Activated CD8-positive, alpha-beta T cell treated with anti-CD3 and anti-CD28 coated beads, Interleukin-2, amount 10 ng/mL, durations not matched to agents 7 days and 5 days (primary cell): ENCODE measurements at regions not wholly inside any gene's neighbourhood (a gene's known extent, or its start where the extent isn't known, plus 50 kb on each side); places are given as distances from the start of the nearest gene placed in this dataset.

Source experiments
- ATAC-seq: fragments of 150-1000 bp; cut with Tn5 transposase; one replicate; pipeline ENCODE4 v1.10.0; 2021; ENCODE audit warnings: moderate library complexity
- CTCF ChIA-PET: fragments of 350-600 bp; sonication (Branson Sonifier 250); formaldehyde crosslinking; loops from one replicate; lab custom pipeline; 2021; ENCODE audit warnings: antibody characterized with exemption; lab: Charles Lee
- POLR2A ChIA-PET: fragments of 350-600 bp; sonication (Branson Sonifier 250); formaldehyde crosslinking; loops from one replicate; lab custom pipeline; 2021; ENCODE audit warnings: antibody characterized with exemption; lab: Charles Lee
- DNase-seq: peaks from one replicate; pipeline ENCODE4 v3.0.0-alpha.2; 2020
- H3K27ac Mint-ChIP-seq: one replicate; pipeline ENCODE4 v1.8.0; 2021; ENCODE audit warnings: mild to moderate bottlenecking, mixed read lengths
- H3K27me3 Mint-ChIP-seq: one replicate; pipeline ENCODE4 v1.8.0; 2021; ENCODE audit warnings: low read depth, mixed read lengths
- H3K36me3 Mint-ChIP-seq: one replicate; pipeline ENCODE4 v1.8.0; 2021; ENCODE audit warnings: low read depth, mixed read lengths
- H3K4me1 Mint-ChIP-seq: one replicate; pipeline ENCODE4 v1.8.0; 2021; ENCODE audit warnings: low read depth, mixed read lengths
- H3K4me3 Mint-ChIP-seq: one replicate; pipeline ENCODE4 v1.8.0; 2021; ENCODE audit warnings: mild to moderate bottlenecking, mixed read lengths
- H3K9me3 Mint-ChIP-seq: one replicate; pipeline ENCODE4 v1.8.0; 2022; ENCODE audit warnings: mixed read lengths; ENCODE audit not compliant: insufficient read depth

DNA sequence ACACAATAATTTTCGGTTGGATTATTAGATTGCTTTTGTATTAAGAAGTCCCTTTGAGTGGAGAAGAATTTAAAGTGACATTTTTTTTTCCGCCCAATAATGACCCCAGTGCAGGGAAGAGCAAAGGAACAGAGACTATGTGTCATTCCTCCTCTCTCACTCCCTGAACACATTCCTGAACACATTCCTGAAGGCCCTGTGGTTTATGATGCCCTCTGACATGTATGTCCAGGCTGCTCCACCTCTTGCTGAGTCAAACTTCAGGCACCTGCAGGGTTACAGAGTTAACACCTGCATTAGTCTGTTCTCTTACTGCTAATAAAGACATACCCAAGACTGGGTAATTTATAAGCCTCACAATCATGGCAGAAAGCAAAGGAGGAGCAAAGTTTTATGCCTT is 704.0 kb upstream of the LRRN3 start:
- no peaks in the 10 kb centered on the region for H3K36me3 Mint-ChIP-seq
- no peak overlapping the region for H3K27ac Mint-ChIP-seq
- no peaks in the 10 kb centered on the region for H3K4me1 Mint-ChIP-seq
- POLR2A ChIA-PET, result no interaction called here
- DNase-seq (no peak), ATAC-seq (no peak)
- H3K9me3 Mint-ChIP-seq, result no peaks in the 10 kb centered on the region
- CTCF ChIA-PET, result no interaction called here
- peaks cover 2% of the 10 kb centered on the region for H3K27me3 Mint-ChIP-seq
- no peak overlapping the region for H3K4me3 Mint-ChIP-seq

DNA sequence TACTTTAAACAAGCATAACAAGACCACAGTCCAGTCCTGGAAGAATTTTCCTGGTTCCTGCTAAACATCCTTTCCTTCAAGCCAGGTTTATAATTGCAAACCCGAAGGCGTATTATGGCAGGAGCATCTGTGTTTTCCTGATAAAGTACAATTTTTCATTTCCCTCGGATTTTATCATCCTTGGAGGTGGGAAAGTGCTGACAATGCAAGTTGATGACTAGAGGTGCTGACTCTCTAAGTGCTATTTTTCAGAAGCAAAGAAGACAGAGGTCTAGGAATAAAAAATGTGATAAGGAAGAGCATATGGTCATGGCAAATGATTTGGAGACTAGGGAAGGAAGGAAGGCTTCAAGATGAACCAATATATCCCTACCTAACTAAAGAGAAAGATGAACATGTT is 703.2 kb upstream of the LRRN3 start:
- no peak for ATAC-seq
- H3K9me3 Mint-ChIP-seq, result no peaks in the 10 kb centered on the region
- no peak overlapping the region for H3K27ac Mint-ChIP-seq
- no peak for DNase-seq
- H3K36me3 Mint-ChIP-seq, result no peaks in the 10 kb centered on the region
- POLR2A ChIA-PET, result no interaction called here
- CTCF ChIA-PET, result no interaction called here
- no peak overlapping the region for H3K4me3 Mint-ChIP-seq
- H3K27me3 Mint-ChIP-seq, result peaks cover 2% of the 10 kb centered on the region
- H3K4me1 Mint-ChIP-seq, result no peaks in the 10 kb centered on the region

DNA sequence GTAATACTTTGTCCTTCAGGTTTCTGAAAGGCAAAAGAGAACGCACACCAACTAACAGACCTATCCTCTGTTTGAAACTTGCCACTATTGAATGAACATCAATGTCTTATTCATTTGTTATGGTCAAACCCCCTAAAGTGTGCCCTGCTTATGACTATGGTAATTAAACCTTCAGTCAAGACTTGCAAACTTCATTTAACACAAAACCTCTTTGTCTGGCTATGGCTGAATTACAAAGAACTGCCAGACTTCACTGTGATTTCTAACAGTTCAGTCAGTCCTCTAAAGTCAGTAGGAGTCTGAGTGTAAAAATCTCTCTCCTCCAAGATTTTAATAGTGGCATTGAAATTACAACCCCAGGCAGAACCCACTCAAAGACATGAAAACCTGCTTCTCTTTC is 702.5 kb upstream of the LRRN3 start:
- no peak overlapping the region for H3K4me3 Mint-ChIP-seq
- no peaks in the 10 kb centered on the region for H3K9me3 Mint-ChIP-seq
- peaks cover 2% of the 10 kb centered on the region for H3K27me3 Mint-ChIP-seq
- DNase-seq (no peak), ATAC-seq (no peak)
- no peaks in the 10 kb centered on the region for H3K4me1 Mint-ChIP-seq
- no peaks in the 10 kb centered on the region for H3K36me3 Mint-ChIP-seq
- POLR2A ChIA-PET, result no interaction called here
- CTCF ChIA-PET, result no interaction called here
- H3K27ac Mint-ChIP-seq, result no peak overlapping the region

DNA sequence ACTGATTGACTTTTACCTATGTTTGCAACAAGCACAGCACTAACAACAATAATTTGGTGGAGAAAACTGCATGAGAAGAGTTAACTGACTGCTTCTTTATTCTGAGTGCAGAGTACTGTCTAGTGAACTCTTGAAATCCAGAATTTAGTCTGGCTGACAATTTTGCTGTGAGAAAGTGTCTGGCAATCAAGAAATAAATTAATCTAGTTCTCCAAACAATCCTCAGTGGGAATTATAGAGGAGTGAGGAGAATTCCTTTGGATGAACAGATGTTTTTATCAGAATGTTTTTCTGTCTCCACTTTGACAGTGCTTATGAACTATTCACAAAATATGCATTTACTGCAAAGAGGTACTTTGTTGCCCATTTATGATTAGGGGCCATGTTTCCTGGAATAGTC is 694.9 kb upstream of the LRRN3 start:
- Mint-ChIP-seq H3K4me3 (no peak overlapping the region), H3K27me3 (peaks cover 4% of the 10 kb centered on the region), H3K4me1 (no peaks in the 10 kb centered on the region), H3K9me3 (no peaks in the 10 kb centered on the region), H3K36me3 (no peaks in the 10 kb centered on the region), H3K27ac (no peak overlapping the region)
- ChIA-PET POLR2A (no interaction called here), CTCF (no interaction called here)
- DNase-seq, result no peak
- no peak for ATAC-seq

DNA sequence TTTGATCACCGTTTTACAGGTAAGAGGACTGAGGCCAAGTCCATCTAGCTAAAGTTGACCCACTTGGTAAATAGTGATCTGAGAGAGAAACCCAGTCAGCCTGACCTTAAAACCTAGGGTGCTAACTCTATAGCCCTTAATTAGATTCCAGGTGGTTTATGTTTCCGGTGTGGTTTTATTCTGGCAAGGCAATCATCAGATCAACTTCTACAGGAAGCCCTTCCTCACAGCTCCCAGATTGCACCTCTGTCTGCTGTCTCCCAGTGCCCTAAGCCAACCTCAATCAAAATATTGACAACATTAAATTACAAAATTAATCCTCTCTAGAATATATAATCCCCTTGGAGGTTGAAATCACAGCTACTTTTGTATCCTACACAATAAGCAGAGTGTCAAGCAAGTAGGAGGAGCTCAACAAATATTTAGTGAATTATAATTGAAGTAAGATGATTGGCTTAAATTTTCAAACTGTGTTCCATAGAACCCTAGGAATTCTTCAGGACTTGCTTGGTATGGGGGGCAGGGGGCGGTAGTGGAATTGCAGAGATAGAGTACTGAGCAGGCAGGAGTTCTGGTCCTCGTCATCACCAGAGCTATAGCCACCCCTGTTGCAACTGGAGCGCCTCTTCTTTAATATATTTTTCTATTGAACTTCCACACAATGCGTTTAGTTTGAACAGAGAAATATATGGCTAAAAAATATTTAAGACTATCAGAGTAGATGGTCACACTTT is 692.8 kb upstream of the LRRN3 start:
- no peaks in the 10 kb centered on the region for H3K36me3 Mint-ChIP-seq
- ATAC-seq (no peak), DNase-seq (no peak)
- no peak overlapping the region for H3K4me3 Mint-ChIP-seq
- POLR2A ChIA-PET, result no interaction called here
- no peaks in the 10 kb centered on the region for H3K9me3 Mint-ChIP-seq
- H3K27me3 Mint-ChIP-seq, result peaks cover 4% of the 10 kb centered on the region
- CTCF ChIA-PET, result interaction anchor here (0.7 kb wide), 1 partner anchor 700 kb away, joined by 3 read pairs; no protein-coding TSS in a partner anchor
- no peaks in the 10 kb centered on the region for H3K4me1 Mint-ChIP-seq
- no peak overlapping the region for H3K27ac Mint-ChIP-seq

DNA sequence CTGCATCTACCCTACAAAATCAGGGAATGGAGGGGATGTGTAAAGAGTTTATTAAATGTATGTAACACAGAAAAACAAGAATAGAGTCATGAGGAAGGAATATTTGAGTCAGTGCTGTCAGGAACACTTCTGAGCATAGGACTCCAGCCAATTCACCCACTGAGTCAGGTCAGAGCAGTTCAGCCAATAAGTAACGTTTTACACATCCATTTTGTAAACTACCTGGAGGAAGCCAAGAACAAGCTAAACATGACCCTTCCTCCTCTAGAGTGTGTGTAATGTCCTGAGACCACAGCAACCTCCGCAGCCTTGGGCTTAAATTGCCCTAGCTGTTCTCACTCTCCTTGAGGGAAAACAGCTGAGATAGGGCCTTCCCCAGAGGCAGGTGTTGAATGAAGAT is 691.5 kb upstream of the LRRN3 start:
- H3K4me1 Mint-ChIP-seq, result no peaks in the 10 kb centered on the region
- ATAC-seq (no peak), DNase-seq (no peak)
- POLR2A ChIA-PET, result no interaction called here
- H3K9me3 Mint-ChIP-seq, result no peaks in the 10 kb centered on the region
- CTCF ChIA-PET, result no interaction called here
- no peak overlapping the region for H3K27ac Mint-ChIP-seq
- no peaks in the 10 kb centered on the region for H3K36me3 Mint-ChIP-seq
- peaks cover 3% of the 10 kb centered on the region for H3K27me3 Mint-ChIP-seq
- no peak overlapping the region for H3K4me3 Mint-ChIP-seq

DNA sequence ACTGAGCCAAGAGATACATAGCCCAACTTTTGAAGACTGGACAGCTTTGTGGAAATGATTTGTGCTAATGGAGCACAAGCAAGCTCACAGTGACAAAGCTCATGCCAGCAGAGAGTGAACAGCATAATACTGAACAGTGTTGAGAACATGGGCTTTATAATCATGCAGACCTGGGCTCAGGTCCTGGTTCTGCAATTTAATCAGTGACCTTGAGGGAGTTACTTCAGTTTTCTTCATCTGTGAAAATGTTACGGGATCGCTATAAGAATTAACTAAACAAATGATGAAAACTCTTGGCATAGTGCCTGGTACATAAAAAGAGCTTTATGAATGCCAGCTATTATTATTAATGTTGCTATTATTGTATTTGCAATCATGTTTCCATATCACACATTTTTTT is 690.5 kb upstream of the LRRN3 start:
- CTCF ChIA-PET, result no interaction called here
- Mint-ChIP-seq H3K36me3 (no peaks in the 10 kb centered on the region), H3K9me3 (no peaks in the 10 kb centered on the region), H3K4me3 (no peak overlapping the region), H3K27ac (no peak overlapping the region), H3K4me1 (no peaks in the 10 kb centered on the region), H3K27me3 (peaks cover 3% of the 10 kb centered on the region)
- DNase-seq (no peak), ATAC-seq (no peak)
- POLR2A ChIA-PET, result no interaction called here

DNA sequence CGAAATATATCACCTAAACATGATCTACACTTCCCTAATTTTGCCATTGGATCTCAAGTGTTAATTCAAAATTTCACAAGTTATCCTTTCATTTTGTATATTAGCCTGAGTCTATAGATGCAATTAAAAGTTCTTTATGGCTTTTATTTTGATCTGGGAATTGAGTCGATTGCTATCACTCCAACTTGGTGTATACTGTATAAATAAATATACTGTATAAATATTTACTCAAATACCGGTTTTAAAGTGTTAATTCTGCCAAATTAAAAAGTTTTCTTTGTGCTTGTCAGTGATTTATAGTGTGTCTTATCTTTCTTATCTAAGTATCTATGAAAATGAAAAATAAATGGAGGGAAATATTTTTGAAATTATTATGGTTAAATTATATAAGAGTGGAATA is 683.7 kb upstream of the LRRN3 start:
- Mint-ChIP-seq H3K4me3 (no peak overlapping the region), H3K27me3 (peaks cover 2% of the 10 kb centered on the region), H3K4me1 (no peaks in the 10 kb centered on the region), H3K27ac (no peak overlapping the region), H3K9me3 (no peaks in the 10 kb centered on the region), H3K36me3 (no peaks in the 10 kb centered on the region)
- ChIA-PET CTCF (no interaction called here), POLR2A (no interaction called here)
- no peak for ATAC-seq
- no peak for DNase-seq

DNA sequence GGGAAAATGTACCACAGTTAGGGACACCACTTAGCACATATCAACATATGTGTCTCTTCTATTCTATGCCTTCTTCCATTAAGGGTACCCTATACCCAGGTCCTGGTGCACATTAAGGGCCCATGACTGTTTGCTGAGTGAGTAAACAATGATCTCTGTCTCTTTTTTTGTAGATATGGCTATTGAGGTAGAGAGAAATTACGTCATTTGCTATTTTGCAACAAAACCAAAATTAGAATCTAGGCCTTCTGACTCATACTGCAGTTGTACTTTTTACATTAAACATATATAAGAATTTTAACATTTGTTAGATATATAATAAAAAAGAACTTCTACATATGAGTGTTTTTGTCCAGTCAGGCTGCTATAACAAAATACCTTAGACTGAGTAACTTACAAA is 683.2 kb upstream of the LRRN3 start:
- CTCF ChIA-PET, result no interaction called here
- DNase-seq (no peak), ATAC-seq (no peak)
- no peaks in the 10 kb centered on the region for H3K4me1 Mint-ChIP-seq
- H3K27ac Mint-ChIP-seq, result no peak overlapping the region
- no peaks in the 10 kb centered on the region for H3K9me3 Mint-ChIP-seq
- no peaks in the 10 kb centered on the region for H3K36me3 Mint-ChIP-seq
- peaks cover 2% of the 10 kb centered on the region for H3K27me3 Mint-ChIP-seq
- POLR2A ChIA-PET, result no interaction called here
- H3K4me3 Mint-ChIP-seq, result no peak overlapping the region

DNA sequence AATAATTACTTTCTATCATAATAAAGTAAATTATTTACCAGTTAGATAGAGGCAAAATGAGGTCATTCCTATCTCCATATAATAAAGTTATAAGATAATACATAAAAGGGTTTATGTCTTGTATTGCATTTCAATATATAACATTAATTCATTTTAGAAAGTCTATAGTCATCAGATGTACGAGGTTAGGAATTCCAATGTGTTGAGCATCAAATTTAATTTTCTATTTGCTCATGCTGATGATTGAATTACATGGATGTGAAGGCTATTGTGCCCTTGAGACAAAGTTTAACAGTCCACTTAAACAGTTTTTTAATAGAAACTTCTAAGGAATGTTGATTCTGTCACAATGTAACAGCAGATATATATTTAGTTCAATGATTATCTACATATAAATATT is 678.3 kb upstream of the LRRN3 start:
- no peak overlapping the region for H3K27ac Mint-ChIP-seq
- CTCF ChIA-PET, result no interaction called here
- no peaks in the 10 kb centered on the region for H3K27me3 Mint-ChIP-seq
- no peaks in the 10 kb centered on the region for H3K36me3 Mint-ChIP-seq
- no peaks in the 10 kb centered on the region for H3K4me1 Mint-ChIP-seq
- DNase-seq (no peak), ATAC-seq (no peak)
- H3K4me3 Mint-ChIP-seq, result no peak overlapping the region
- H3K9me3 Mint-ChIP-seq, result no peaks in the 10 kb centered on the region
- POLR2A ChIA-PET, result no interaction called here

DNA sequence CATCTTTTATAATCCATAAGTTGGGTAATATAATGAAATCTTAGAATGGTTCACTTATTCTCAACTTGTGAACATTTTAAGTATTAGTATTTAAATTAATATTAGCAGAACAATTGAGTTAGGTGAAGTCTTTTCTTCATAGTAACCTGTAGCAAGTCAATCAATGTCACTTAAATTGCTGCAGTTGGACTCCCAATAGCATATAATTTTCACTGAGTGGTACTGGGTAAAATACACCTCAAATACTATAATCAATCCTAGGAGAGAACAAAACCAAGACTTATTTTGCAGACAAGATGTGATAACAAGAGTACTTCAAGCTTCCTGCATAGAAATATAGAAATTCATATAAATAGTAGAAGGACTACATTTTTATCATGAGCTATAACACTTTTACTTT is 677.9 kb upstream of the LRRN3 start:
- Mint-ChIP-seq H3K4me1 (no peaks in the 10 kb centered on the region), H3K27me3 (peaks cover under 1% of the 10 kb centered on the region), H3K4me3 (no peak overlapping the region), H3K27ac (no peak overlapping the region), H3K9me3 (no peaks in the 10 kb centered on the region), H3K36me3 (no peaks in the 10 kb centered on the region)
- ChIA-PET POLR2A (no interaction called here), CTCF (no interaction called here)
- no peak for DNase-seq
- no peak for ATAC-seq

DNA sequence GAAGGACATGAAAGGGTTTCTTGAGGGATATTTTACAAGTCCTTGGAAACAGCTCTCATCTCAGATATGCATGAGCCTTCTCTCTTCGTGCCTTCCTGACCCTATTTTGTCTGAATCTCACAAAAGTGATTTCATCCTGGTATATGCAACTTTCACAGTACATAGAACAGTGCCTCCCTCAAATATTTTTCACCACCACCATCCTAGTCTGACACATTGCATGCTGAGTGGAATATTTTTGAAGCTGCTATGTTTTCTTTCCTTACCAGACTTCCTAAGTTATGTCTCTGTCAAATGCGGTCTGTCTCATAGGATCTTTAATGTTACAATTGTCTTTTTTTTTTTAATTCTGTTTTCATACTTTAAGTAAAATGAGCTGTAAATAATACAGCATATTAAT is 673.3 kb upstream of the LRRN3 start:
- ChIA-PET POLR2A (no interaction called here), CTCF (no interaction called here)
- H3K4me1 Mint-ChIP-seq, result no peaks in the 10 kb centered on the region
- no peak overlapping the region for H3K4me3 Mint-ChIP-seq
- no peaks in the 10 kb centered on the region for H3K9me3 Mint-ChIP-seq
- H3K36me3 Mint-ChIP-seq, result no peaks in the 10 kb centered on the region
- H3K27ac Mint-ChIP-seq, result no peak overlapping the region
- DNase-seq (no peak), ATAC-seq (no peak)
- H3K27me3 Mint-ChIP-seq, result peaks cover 2% of the 10 kb centered on the region
